Activated naive CD8-positive, alpha-beta T cell treated with anti-CD3 and anti-CD28 coated beads, Interleukin-2, amount 50 U/mL, for 24 hours (primary cell): ENCODE measurements at regions not wholly inside any gene's neighbourhood (a gene's known extent, or its start where the extent isn't known, plus 50 kb on each side); places are given as distances from the start of the nearest gene placed in this dataset.
"Not testable (repeated sequence)": the region's sequence is repeated elsewhere in the genome, so short reads cannot be mapped to it uniquely, and the experiment has no call there.

Source experiments
- ATAC-seq: fragments of 150-1000 bp; cut with Tn5 transposase; one replicate; pipeline ENCODE4 v1.10.0; 2021
- DNase-seq: peaks from one replicate; pipeline ENCODE4 v3.0.0; 2021
- H3K27ac Mint-ChIP-seq: one replicate; pipeline ENCODE4 v1.8.0; 2021; ENCODE audit warnings: mild to moderate bottlenecking, mixed read lengths
- H3K27me3 Mint-ChIP-seq: one replicate; pipeline ENCODE4 v1.8.0; 2021; ENCODE audit warnings: mixed read lengths
- H3K36me3 Mint-ChIP-seq: one replicate; pipeline ENCODE4 v1.8.0; 2021; ENCODE audit warnings: low read depth, mixed read lengths
- H3K4me1 Mint-ChIP-seq: one replicate; pipeline ENCODE4 v1.8.0; 2021; ENCODE audit warnings: mixed read lengths
- H3K4me3 Mint-ChIP-seq: one replicate; pipeline ENCODE4 v1.8.0; 2021; ENCODE audit warnings: mild to moderate bottlenecking, moderate library complexity, mixed read lengths
- H3K9me3 Mint-ChIP-seq: one replicate; pipeline ENCODE4 v1.8.0; 2021; ENCODE audit warnings: mixed read lengths

DNA sequence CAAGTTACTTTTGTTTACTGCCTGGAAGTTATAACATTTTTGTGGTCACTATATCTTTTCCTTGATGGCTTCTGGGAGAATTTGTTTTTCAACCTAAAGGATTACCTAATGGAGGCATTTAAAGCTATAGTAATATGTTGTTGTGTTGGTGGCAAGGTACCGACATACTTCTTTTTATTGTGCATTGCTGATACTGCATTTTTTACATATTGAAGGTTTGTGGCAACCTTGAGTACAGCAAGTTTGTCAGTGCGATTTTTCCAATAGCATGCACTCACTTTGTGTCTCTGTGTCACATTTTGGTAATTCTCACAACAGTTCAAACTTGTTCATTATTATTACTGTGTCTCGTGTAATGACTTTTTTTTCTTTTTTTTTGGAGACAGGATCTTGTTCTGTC lies 246.3 kb downstream of the LRRC70 start:
- Mint-ChIP-seq H3K27me3 (no peaks in the 10 kb centered on the region), H3K4me1 (no peaks in the 10 kb centered on the region), H3K9me3 (peaks cover 5% of the 10 kb centered on the region), H3K27ac (no peak overlapping the region), H3K4me3 (no peak overlapping the region), H3K36me3 (no peaks in the 10 kb centered on the region)
- DNase-seq (no peak), ATAC-seq (no peak)

DNA sequence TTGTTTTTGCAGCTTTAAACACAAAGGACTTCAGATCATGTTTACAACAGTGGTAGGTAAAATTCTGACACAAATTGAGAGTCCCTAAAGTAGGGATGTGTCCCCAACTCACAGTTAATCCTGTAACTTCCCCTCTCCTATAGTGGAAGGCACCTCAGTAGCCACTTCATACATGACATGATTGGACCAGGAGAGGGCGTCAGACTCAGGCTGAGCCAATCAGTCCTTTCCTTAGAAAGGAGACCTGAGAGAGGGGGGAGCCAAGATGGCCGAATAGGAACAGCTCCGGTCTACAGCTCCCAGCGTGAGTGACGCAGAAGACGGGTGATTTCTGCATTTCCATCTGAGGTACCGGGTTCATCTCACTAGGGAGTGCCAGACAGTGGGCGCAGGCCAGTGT lies 238.4 kb downstream of the LRRC70 start:
- H3K4me1 Mint-ChIP-seq, H3K4me3 Mint-ChIP-seq, H3K36me3 Mint-ChIP-seq, DNase-seq, ATAC-seq, H3K27me3 Mint-ChIP-seq, H3K27ac Mint-ChIP-seq, H3K9me3 Mint-ChIP-seq: not testable (repeated sequence)

DNA sequence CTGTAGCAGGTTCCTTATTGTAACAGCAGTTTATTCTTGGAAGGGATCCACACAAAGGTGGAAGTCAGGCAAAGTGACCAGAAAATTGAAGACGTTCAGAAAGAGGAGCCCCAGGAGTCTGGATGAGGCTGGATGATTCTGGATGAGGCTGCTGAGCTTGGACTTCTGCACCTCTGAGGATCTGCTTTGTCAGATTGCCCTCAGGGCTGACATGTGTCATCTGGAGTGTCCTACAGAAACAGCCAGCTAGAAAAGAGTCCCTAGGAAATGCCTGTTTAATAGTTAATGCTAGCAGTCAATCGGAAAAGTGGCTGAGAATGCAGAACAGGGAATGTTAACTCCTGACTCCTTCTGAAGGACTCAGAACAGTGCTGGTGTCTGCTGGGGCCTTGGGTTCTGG lies 236.4 kb downstream of the LRRC70 start:
- peaks cover 10% of the 10 kb centered on the region for H3K9me3 Mint-ChIP-seq
- no peaks in the 10 kb centered on the region for H3K4me1 Mint-ChIP-seq
- no peak overlapping the region for H3K27ac Mint-ChIP-seq

DNA sequence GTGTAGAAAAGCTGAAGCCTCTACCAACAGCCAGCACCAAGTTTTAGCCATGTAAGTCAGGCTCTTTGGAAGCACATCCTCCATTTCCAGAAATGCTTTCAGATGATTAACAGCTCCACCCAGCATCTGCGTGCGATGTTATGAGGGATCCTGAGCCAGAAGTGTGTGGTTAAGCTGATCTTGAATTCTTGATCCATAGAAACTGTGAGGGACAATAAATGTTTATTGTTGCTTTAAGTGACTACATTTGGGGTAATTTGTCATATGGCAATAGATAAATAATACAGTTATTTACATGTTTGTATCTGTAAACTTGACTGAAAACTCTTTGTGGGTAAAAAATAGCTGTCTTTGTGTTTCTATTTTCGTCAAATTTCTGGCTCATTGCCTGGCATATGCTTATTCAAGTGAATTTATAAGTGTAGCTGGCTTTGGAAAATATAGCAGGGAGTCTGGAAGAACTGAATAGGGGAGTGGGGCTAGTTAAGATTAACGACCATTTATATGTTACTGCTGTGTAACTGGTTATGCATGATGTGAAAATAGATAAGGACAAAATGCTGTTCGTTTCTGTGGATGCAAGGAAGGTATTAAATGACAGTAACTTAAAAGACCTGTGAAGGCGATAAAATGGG lies 234.1 kb downstream of the LRRC70 start:
- DNase-seq: no peak
- H3K4me1 Mint-ChIP-seq: no peaks in the 10 kb centered on the region
- H3K9me3 Mint-ChIP-seq: peaks cover 12% of the 10 kb centered on the region
- H3K4me3 Mint-ChIP-seq: no peak overlapping the region
- H3K27me3 Mint-ChIP-seq: peaks cover 6% of the 10 kb centered on the region
- no peaks in the 10 kb centered on the region for H3K36me3 Mint-ChIP-seq
- no peak for ATAC-seq
- no peak overlapping the region for H3K27ac Mint-ChIP-seq

More for the DNA sequence above, 236.4 kb downstream of the LRRC70 start:
- Mint-ChIP-seq H3K36me3 (no peaks in the 10 kb centered on the region), H3K4me3 (no peak overlapping the region), H3K27me3 (peaks cover 2% of the 10 kb centered on the region)
- no peak for ATAC-seq
- DNase-seq: no peak

DNA sequence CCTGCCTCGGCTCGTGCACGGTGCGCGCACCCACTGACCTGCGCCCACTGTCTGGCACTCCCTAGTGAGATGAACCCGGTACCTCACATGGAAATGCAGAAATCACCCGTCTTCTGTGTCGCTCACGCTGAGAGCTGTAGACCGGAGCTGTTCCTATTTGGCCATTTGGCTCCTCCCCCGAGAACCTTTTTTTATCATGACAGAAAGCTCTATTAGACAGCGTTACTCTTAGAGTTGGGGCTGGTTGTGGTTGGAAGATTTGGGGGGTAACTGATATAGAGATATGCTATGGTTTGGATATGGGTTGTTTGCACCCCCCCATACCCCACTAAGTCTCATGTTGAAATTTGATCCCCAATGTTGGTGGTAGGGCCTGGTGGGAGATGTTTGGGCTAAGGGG lies 226.2 kb downstream of the LRRC70 start:
- not testable (repeated sequence) for ATAC-seq, H3K9me3 Mint-ChIP-seq, H3K36me3 Mint-ChIP-seq, DNase-seq, H3K4me3 Mint-ChIP-seq, H3K27me3 Mint-ChIP-seq, H3K27ac Mint-ChIP-seq, H3K4me1 Mint-ChIP-seq

DNA sequence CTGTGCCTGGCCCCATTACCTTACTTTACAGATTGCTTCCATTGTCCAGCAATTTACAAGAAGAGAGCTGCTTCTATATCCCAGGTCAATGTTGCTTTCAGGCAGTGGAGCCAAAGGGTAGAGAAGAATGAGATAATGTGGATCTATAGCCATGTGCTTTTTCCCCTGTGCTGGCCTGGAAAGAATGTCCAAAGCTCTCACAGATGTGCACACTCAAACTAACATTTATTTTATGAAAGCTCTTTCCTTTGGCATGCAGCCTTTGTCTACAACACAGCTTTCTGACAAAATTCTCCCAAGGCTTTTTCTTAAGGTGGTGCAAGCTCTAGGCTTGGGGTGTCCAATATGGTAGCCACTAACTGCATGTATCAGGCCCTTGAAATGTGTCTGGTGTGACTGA lies 217.3 kb downstream of the LRRC70 start:
- Mint-ChIP-seq H3K4me3 (no peak overlapping the region), H3K27me3 (peaks cover 3% of the 10 kb centered on the region), H3K36me3 (no peaks in the 10 kb centered on the region), H3K9me3 (peaks cover 18% of the 10 kb centered on the region), H3K4me1 (no peaks in the 10 kb centered on the region), H3K27ac (no peak overlapping the region)
- DNase-seq (no peak), ATAC-seq (no peak)

DNA sequence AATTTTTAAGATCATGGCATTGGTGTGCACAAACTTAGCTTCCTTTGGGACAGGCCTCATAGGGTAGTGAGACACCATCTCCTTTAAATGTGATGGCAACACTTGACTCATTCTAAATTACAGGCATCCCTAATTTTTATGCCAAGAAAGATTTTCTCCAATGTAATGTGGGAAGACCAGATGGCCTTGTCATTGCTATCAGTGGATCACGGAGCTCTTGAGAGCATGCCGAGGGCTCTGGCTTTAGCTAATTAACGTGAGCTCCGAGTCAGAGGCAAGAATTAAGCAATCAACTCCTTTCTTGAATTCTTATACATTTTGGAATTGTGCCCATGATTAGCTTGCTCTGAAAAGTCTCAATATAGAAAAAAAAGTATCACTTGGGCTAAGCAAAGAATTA lies 215.8 kb downstream of the LRRC70 start:
- H3K27me3 Mint-ChIP-seq: peaks cover 3% of the 10 kb centered on the region
- H3K27ac Mint-ChIP-seq: no peak overlapping the region
- H3K4me3 Mint-ChIP-seq: no peak overlapping the region
- peaks cover 18% of the 10 kb centered on the region for H3K9me3 Mint-ChIP-seq
- DNase-seq (no peak), ATAC-seq (no peak)
- no peaks in the 10 kb centered on the region for H3K4me1 Mint-ChIP-seq
- no peaks in the 10 kb centered on the region for H3K36me3 Mint-ChIP-seq

DNA sequence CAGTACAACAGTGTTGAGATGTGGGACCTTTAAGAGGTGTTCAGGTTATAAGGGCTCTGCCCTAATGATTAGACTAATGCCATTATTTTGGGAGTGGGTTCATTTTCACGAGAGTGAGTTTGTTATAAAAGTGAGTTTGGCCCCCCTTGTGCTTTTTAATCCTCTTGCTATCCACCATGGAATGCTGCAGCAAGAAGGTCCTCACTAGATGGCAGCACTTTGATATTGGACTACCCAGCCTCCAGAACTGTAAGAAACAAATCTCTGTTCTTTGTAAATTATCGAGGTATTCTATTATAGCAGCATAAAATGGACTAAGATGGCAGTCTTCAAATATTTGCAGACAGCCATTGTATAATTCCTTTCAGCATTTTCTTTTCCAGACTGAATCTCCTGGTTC lies 212.4 kb downstream of the LRRC70 start:
- Mint-ChIP-seq H3K4me3 (no peak overlapping the region), H3K27ac (no peak overlapping the region), H3K9me3 (no peaks in the 10 kb centered on the region), H3K36me3 (no peaks in the 10 kb centered on the region), H3K4me1 (no peaks in the 10 kb centered on the region), H3K27me3 (peaks cover 7% of the 10 kb centered on the region)
- DNase-seq (no peak), ATAC-seq (no peak)

DNA sequence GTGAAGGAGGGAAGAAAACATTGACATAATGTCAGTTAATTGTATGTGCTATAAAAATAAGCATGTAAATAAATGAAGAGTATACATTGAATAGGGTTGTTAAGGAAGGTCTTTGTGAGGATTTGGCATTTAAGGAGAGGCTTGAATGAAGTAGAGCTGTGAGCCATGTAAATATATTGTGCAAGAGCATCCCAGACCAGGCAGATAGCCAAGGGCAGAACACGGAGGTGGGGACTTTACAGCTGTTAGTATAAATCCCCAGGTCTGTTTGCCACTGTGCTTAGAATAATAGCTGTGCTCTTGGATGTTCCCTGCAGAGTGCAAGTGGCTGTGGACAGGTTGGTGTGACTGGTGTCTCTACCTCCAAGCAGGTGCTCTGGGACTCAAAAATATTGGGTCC lies 211.7 kb downstream of the LRRC70 start:
- Mint-ChIP-seq H3K27ac (no peak overlapping the region), H3K4me1 (no peaks in the 10 kb centered on the region), H3K9me3 (no peaks in the 10 kb centered on the region), H3K27me3 (peaks cover 7% of the 10 kb centered on the region), H3K4me3 (no peak overlapping the region), H3K36me3 (no peaks in the 10 kb centered on the region)
- ATAC-seq (no peak), DNase-seq (no peak)

DNA sequence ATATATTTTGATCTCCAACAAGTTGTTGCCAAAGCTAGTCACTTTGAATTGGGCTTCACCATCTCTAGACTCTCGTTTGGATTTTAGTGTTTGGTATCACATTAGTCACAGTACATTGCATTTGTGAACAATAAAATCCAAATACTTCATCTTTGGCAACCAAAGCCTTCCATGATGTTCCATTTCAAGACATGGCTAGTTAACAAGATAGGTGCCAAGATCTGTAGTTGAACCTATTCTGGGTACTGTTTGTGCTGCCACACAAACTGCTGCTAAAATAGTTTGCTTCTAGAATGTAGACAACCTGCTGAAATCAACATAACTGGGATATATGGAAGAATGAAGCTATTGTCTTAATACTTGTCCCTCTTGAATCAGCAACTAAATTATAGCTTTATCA lies 207.5 kb downstream of the LRRC70 start:
- DNase-seq (no peak), ATAC-seq (no peak)
- Mint-ChIP-seq H3K4me3 (no peak overlapping the region), H3K36me3 (no peaks in the 10 kb centered on the region), H3K9me3 (no peaks in the 10 kb centered on the region), H3K27me3 (peaks cover 9% of the 10 kb centered on the region), H3K4me1 (no peaks in the 10 kb centered on the region), H3K27ac (no peak overlapping the region)

DNA sequence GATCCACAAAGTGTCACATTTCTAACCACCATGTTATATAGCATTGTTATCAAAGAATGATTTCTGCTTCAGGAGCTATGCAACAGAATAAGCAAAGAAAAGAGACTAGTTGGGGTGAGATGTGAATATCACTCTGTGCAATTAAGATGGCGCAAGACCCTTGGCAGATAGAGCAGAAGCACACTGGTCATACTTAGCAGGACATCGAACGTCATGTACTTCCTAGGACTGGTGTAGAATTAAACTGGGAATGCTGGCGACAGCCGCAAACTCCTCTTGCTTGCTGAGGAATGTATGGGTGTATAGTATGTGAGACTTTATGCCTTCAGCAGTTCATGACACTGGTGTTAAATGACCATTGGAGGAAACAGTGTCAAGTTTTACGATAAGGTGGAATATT lies 207.0 kb downstream of the LRRC70 start:
- ATAC-seq: no peak
- Mint-ChIP-seq H3K27ac (no peak overlapping the region), H3K9me3 (no peaks in the 10 kb centered on the region), H3K36me3 (no peaks in the 10 kb centered on the region), H3K4me3 (no peak overlapping the region), H3K27me3 (peaks cover 9% of the 10 kb centered on the region), H3K4me1 (no peaks in the 10 kb centered on the region)
- DNase-seq: no peak

DNA sequence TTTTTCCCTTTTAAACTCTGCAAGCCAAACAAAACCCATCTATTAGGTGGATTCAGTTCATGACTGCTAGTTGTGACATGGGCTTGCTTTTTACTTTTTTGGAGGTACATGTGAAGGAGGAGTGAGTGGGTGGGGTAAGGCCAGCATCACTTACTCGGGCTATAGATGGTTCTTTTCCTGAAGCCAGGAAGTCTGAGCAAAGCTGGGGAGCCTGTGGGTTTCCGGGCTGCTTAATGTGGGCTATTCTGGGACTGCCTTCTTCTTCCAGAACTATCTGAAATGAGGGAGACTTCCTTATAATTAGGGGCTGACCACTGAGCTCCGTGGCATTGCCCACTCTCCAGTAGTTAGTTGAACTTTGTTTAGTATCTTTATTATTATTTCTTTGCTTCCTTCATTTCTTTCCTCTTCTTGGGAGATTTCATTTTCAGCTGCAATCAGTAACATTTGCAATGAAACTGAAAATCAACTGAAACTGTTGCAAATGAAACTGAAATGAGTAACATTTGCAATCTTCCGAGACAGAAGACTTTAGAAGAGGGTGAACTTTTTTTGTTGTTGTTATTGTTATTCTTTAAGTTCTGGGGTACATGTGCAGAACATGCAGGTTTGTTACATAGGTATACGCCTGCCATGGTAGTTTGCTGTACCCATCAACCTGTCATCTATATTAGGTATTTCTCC lies 204.9 kb downstream of the LRRC70 start:
- ATAC-seq (no peak), DNase-seq (no peak)
- H3K36me3 Mint-ChIP-seq: no peaks in the 10 kb centered on the region
- no peak overlapping the region for H3K4me3 Mint-ChIP-seq
- H3K27me3 Mint-ChIP-seq: peaks cover 7% of the 10 kb centered on the region
- no peaks in the 10 kb centered on the region for H3K9me3 Mint-ChIP-seq
- H3K4me1 Mint-ChIP-seq: no peaks in the 10 kb centered on the region
- H3K27ac Mint-ChIP-seq: no peak overlapping the region

DNA sequence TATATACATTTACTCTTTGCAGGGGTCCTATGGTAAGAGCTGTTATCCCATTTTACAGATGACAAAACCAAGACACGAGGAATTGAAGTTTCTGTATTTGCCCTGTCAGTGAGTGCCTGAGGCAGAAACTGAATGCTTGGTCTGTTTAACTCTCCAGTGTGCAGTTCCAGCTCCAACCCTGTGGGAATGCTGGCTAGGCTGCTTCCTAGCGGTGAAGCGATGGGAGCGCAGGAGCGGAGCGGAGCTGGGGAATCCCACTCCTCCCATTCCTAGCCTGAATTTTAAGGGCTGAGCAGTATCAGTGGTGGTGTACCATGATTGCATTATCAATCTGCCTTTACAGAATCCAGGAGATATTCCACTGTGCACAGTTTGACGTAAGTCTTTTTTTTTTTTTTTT lies 202.3 kb downstream of the LRRC70 start:
- H3K36me3 Mint-ChIP-seq: no peaks in the 10 kb centered on the region
- H3K9me3 Mint-ChIP-seq: no peaks in the 10 kb centered on the region
- H3K4me1 Mint-ChIP-seq: no peaks in the 10 kb centered on the region
- no peak overlapping the region for H3K27ac Mint-ChIP-seq
- DNase-seq (no peak), ATAC-seq (no peak)
- no peak overlapping the region for H3K4me3 Mint-ChIP-seq
- peaks cover 4% of the 10 kb centered on the region for H3K27me3 Mint-ChIP-seq

DNA sequence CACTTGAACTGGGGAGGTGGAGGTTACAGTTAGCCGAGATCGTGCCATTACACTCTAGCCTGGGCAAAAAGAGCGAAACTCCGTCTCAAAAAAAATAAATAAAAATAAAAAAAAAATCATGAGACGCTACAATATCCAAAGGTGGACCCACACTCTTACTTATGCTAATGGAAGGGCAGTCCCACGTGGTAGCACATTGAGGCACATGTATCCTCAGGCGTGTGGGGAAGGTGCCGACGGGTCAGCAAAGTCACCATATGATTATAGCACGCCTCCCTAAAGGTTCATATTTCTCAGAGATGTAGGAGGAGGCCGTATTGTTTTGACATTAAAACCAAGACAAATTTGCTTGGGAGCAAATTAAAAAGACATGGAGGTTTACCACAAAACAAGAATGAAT lies 201.6 kb downstream of the LRRC70 start:
- Mint-ChIP-seq H3K4me3 (no peak overlapping the region), H3K4me1 (no peaks in the 10 kb centered on the region), H3K27ac (no peak overlapping the region), H3K27me3 (peaks cover 4% of the 10 kb centered on the region), H3K9me3 (no peaks in the 10 kb centered on the region), H3K36me3 (no peaks in the 10 kb centered on the region)
- ATAC-seq (no peak), DNase-seq (no peak)

DNA sequence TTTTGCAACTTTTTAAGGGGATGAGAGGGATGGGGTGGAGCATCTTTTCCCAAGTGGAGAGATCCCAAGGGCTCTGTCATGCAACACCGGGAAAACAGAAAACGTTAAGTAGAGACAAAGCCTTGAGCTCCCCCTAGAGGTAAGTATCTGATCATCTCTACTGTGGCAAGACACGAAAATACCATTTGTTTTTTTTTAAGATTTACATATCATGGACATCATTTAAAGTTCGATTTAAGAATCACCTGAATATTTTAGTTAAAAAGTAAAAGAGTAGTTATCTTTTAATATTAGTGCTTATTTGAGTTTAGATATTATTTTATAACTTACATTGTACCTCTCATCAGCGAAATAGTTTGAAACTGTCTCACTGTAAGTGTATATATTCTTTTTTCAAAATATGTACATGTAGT lies 200.4 kb downstream of the LRRC70 start:
- Mint-ChIP-seq H3K27me3 (peaks cover 2% of the 10 kb centered on the region), H3K27ac (no peak overlapping the region), H3K4me1 (no peaks in the 10 kb centered on the region), H3K4me3 (no peak overlapping the region), H3K9me3 (no peaks in the 10 kb centered on the region), H3K36me3 (no peaks in the 10 kb centered on the region)
- ATAC-seq (no peak), DNase-seq (no peak)
